Fibroblast of lung (primary cell): ENCODE measurements at regions not wholly inside any gene's neighbourhood (a gene's known extent, or its start where the extent isn't known, plus 50 kb on each side); places are given as distances from the start of the nearest gene placed in this dataset.
A peak's percentile ranks its signal among the peaks of the same experiment; 100 is the strongest.

Experiments
- DNase-seq, 2 donors: peaks; one replicate each; pipeline versions ENCODE4 v3.0.0 to v3.0.0-alpha.2; 2010; ENCODE audit warnings: low read depth in 2 of 2
- H2AFZ ChIP-seq: 2 replicates; pipeline ENCODE4 v1.5.1; 2012; ENCODE audit warnings: low read length, control low read depth, inconsistent platforms
- H3K27ac ChIP-seq: 2 replicates; pipeline ENCODE4 v1.5.1; 2011; ENCODE audit warnings: low read length, control low read depth; ENCODE audit not compliant: insufficient read depth
- H3K27me3 ChIP-seq: 2 replicates; pipeline ENCODE4 v1.5.1; 2011; ENCODE audit warnings: mild to moderate bottlenecking, low read length; ENCODE audit not compliant: control insufficient read depth, insufficient read depth
- H3K36me3 ChIP-seq: 2 replicates; pipeline ENCODE4 v1.5.1; 2011; ENCODE audit warnings: low read length; ENCODE audit not compliant: control insufficient read depth, insufficient read depth
- H3K4me1 ChIP-seq: 2 replicates; pipeline ENCODE4 v1.5.1; 2011; ENCODE audit warnings: low read length; ENCODE audit not compliant: control insufficient read depth, insufficient read depth; ENCODE audit errors: extremely low read depth
- H3K4me2 ChIP-seq: 2 replicates; pipeline ENCODE4 v1.5.1; 2011; ENCODE audit warnings: low read length, control low read depth; ENCODE audit not compliant: insufficient read depth; ENCODE audit errors: extremely low read depth
- H3K4me3 ChIP-seq, 4 experiments: fragments of 200-600 bp in 1 of 4; sonication (generic) in 1 of 4; replicated peaks in 1 of 4; 2 replicates each; pipeline ENCODE4 v1.5.1; 2011 to 2016; ENCODE audit warnings: low read length in 4 of 4, low read depth in 3 of 4, mild to moderate bottlenecking in 3 of 4, control low read depth in 2 of 4, inconsistent platforms in 1 of 4, mixed read lengths in 1 of 4; ENCODE audit not compliant: insufficient read depth in 1 of 4; ENCODE audit errors: control extremely low read depth in 1 of 4
- H3K79me2 ChIP-seq: 2 replicates; pipeline ENCODE4 v1.5.1; 2012; ENCODE audit warnings: mild to moderate bottlenecking, low read length, inconsistent platforms; ENCODE audit not compliant: control insufficient read depth, insufficient read depth
- H3K9ac ChIP-seq: 2 replicates; pipeline ENCODE4 v1.5.1; 2011; ENCODE audit warnings: mild to moderate bottlenecking, low read length, control low read depth; ENCODE audit not compliant: insufficient read depth
- H3K9me3 ChIP-seq: 2 replicates; pipeline ENCODE4 v1.5.1; 2012; ENCODE audit warnings: low read depth, low read length; ENCODE audit not compliant: control insufficient read depth, insufficient read depth
- H4K20me1 ChIP-seq: 2 replicates; pipeline ENCODE4 v1.5.1; 2011; ENCODE audit warnings: low read length; ENCODE audit not compliant: control insufficient read depth, insufficient read depth; ENCODE audit errors: extremely low read depth
- CTCF ChIP-seq, 2 donors: IDR thresholded peaks in 1 of 2; conservative IDR thresholded peaks in 1 of 2; 1 replicate in 1 of 2; 2 replicates in 1 of 2; pipeline ENCODE4 v1.5.1; 2011 to 2012; ENCODE audit warnings: low read length in 2 of 2, control low read depth in 1 of 2, inconsistent platforms in 1 of 2, low read depth in 1 of 2, mild to moderate bottlenecking in 1 of 2
- EZH2 ChIP-seq: IDR thresholded peaks from 2 replicates; pipeline ENCODE4 v1.5.1; 2012; ENCODE audit warnings: low read length, control low read depth, mild to moderate bottlenecking; ENCODE audit errors: missing control alignments

- H3K9ac ChIP-seq: no peak overlapping the region
- no peak overlapping the region for H3K27ac ChIP-seq
- no peaks in the 10 kb centered on the region for H3K27me3 ChIP-seq
- H3K4me3 ChIP-seq: no peak overlapping the region
- DNase-seq: no peak
- no peaks in the 10 kb centered on the region for H3K36me3 ChIP-seq
- no peaks in the 10 kb centered on the region for H4K20me1 ChIP-seq
- H3K4me1 ChIP-seq: peaks cover 5% of the 10 kb centered on the region
- no peak overlapping the region for H2AFZ ChIP-seq
- TF ChIP-seq EZH2: no peak
- TF ChIP-seq CTCF (conservative IDR thresholded peaks at IDR 0.05 in 1 of 2, IDR thresholded peaks at IDR 0.05 in 1 of 2; ENCODE audit: low read depth in 1 of 2, low read length in 2 of 2): no peak
- no peaks in the 10 kb centered on the region for H3K79me2 ChIP-seq
- H3K4me2 ChIP-seq: no peak overlapping the region
- H3K9me3 ChIP-seq: no peaks in the 10 kb centered on the region
These were observed 114.2 kb downstream of the RAP2A start for GRCh38 chr13:97548138-97548537.

GRCh38 chr13:97548711-97549110 is 114.7 kb downstream of the RAP2A start:
- H3K27me3 ChIP-seq: no peaks in the 10 kb centered on the region
- H3K79me2 ChIP-seq: no peaks in the 10 kb centered on the region
- no peaks in the 10 kb centered on the region for H3K36me3 ChIP-seq
- H4K20me1 ChIP-seq: no peaks in the 10 kb centered on the region
- no peak overlapping the region for H3K4me2 ChIP-seq
- no peak overlapping the region for H3K9ac ChIP-seq
- H3K4me1 ChIP-seq: peaks cover 2% of the 10 kb centered on the region
- TF ChIP-seq CTCF (conservative IDR thresholded peaks at IDR 0.05 in 1 of 2, IDR thresholded peaks at IDR 0.05 in 1 of 2; ENCODE audit: low read depth in 1 of 2, low read length in 2 of 2): no peak
- TF ChIP-seq EZH2: no peak
- H3K9me3 ChIP-seq: no peaks in the 10 kb centered on the region
- DNase-seq: peak in 1 of 2 donors; percentile 38
- H2AFZ ChIP-seq: no peak overlapping the region
- H3K4me3 ChIP-seq: no peak overlapping the region
- H3K27ac ChIP-seq: no peak overlapping the region

GRCh38 chr13:97549201-97549600 is 115.2 kb downstream of the RAP2A start:
- DNase-seq: no peak
- Histone ChIP-seq H3K27me3 (no peaks in the 10 kb centered on the region), H3K9ac (no peak overlapping the region), H3K36me3 (no peaks in the 10 kb centered on the region), H3K4me3 (no peak overlapping the region), H3K9me3 (no peaks in the 10 kb centered on the region), H3K4me1 (peaks cover 2% of the 10 kb centered on the region), H3K79me2 (no peaks in the 10 kb centered on the region), H4K20me1 (no peaks in the 10 kb centered on the region), H3K4me2 (no peak overlapping the region), H3K27ac (no peak overlapping the region), H2AFZ (no peak overlapping the region)
- TF ChIP-seq CTCF (conservative IDR thresholded peaks at IDR 0.05 in 1 of 2, IDR thresholded peaks at IDR 0.05 in 1 of 2; ENCODE audit: low read depth in 1 of 2, low read length in 2 of 2) (no peak), EZH2 (no peak)
